Left cardiac atrium (tissue), 4 donors: ENCODE measurements at regions not wholly inside any gene's neighbourhood (a gene's known extent, or its start where the extent isn't known, plus 50 kb on each side); places are given as distances from the start of the nearest gene placed in this dataset.
A peak's percentile ranks its signal among the peaks of the same experiment; 100 is the strongest.

Experiments used
- ATAC-seq, 2 donors: fragments of 200-7000 bp; cut with Tn5 transposase; one replicate each; pipeline ENCODE4 v1.9.1; 2020; ENCODE audit warnings: mild to moderate bottlenecking in 2 of 2, moderate library complexity in 2 of 2
- DNase-seq: peaks from one replicate; pipeline ENCODE4 v3.0.0-alpha.2; 2020
- intact Hi-C, 2 donors: fragments of 100-400 bp; cut with DNase I; formaldehyde crosslinking; loops; one replicate each; pipeline versions ENCODE4 v1.14.1 to v1.15.1; 2022 to 2023
- donor health status: DM: no; HTN: yes; CAD: no.
- donor health status: DM: no; HTN: yes; CAD: no; lungs with severe emphysema.
- donor health status: DM: yes; HTN: yes; CAD: no.
- donor health status: Dilated cardiomyopathy.

GRCh38 chr11:104329078-104329665, 165.2 kb upstream of the PDGFD start:
- ATAC-seq, result peak in 1 of 2 donors; percentile 26
- intact Hi-C loops, result no loop called here
- DNase-seq, result no peak

GRCh38 chr11:104328512-104328907, 164.6 kb upstream of the PDGFD start:
- ATAC-seq (peak in 1 of 2 donors; percentile 35), DNase-seq (no peak)

GRCh38 chr11:104327861-104328511, 164.0 kb upstream of the PDGFD start:
- ATAC-seq (peak in 1 of 2 donors; percentile 41), DNase-seq (no peak)
- intact Hi-C loops, result no loop called here

More at GRCh38 chr11:104328512-104328907, 164.6 kb upstream of the PDGFD start:
- intact Hi-C loops, result no loop called here

- no peak for DNase-seq
- ATAC-seq, result no peak
- intact Hi-C loops, result no loop called here
These were observed 161.1 kb upstream of the PDGFD start for GRCh38 chr11:104325093-104325492.

GRCh38 chr11:104324276-104324675, 160.3 kb upstream of the PDGFD start:
- DNase-seq (no peak), ATAC-seq (no peak)
- intact Hi-C loops, result no loop called here

- DNase-seq, result no peak
- ATAC-seq, result no peak
- intact Hi-C loops, result no loop called here
These were observed 159.9 kb upstream of the PDGFD start for GRCh38 chr11:104323841-104324240.

GRCh38 chr11:104322696-104323095, 158.7 kb upstream of the PDGFD start:
- DNase-seq (no peak), ATAC-seq (no peak)
- intact Hi-C loops, result no loop called here

GRCh38 chr11:104320956-104321355, 157.0 kb upstream of the PDGFD start:
- intact Hi-C loops, result no loop called here
- ATAC-seq, result no peak
- DNase-seq, result no peak

GRCh38 chr11:104320097-104320496, 156.2 kb upstream of the PDGFD start:
- intact Hi-C loops, result no loop called here
- no peak for ATAC-seq

GRCh38 chr11:104319396-104319795, 155.4 kb upstream of the PDGFD start:
- intact Hi-C loops, result no loop called here
- no peak for DNase-seq
- ATAC-seq, result no peak

More at GRCh38 chr11:104320097-104320496, 156.2 kb upstream of the PDGFD start:
- no peak for DNase-seq

- ATAC-seq (no peak), DNase-seq (no peak)
- intact Hi-C loops, result no loop called here
These were observed 143.0 kb upstream of the PDGFD start for GRCh38 chr11:104306862-104307474.

GRCh38 chr11:104301776-104302175, 137.8 kb upstream of the PDGFD start:
- DNase-seq (no peak), ATAC-seq (no peak)
- intact Hi-C loops, result no loop called here

- ATAC-seq (no peak), DNase-seq (no peak)
- intact Hi-C loops, result no loop called here
These were observed 127.7 kb upstream of the PDGFD start for GRCh38 chr11:104291646-104292045.

- intact Hi-C loops, result no loop called here
- DNase-seq, result no peak
- peak in 1 of 2 donors; percentile 57 for ATAC-seq
These were observed 122.2 kb upstream of the PDGFD start for GRCh38 chr11:104286129-104286528.

GRCh38 chr11:104279587-104279986, 115.6 kb upstream of the PDGFD start:
- no peak for DNase-seq
- intact Hi-C loops, result no loop called here
- ATAC-seq, result no peak

GRCh38 chr11:104275992-104276391, 112.0 kb upstream of the PDGFD start:
- intact Hi-C loops, result no loop called here
- DNase-seq, result no peak
- peak in 1 of 2 donors; percentile 26 for ATAC-seq

- intact Hi-C loops, result no loop called here
- DNase-seq, result no peak
These were observed 96.5 kb upstream of the PDGFD start for GRCh38 chr11:104260456-104260855.

GRCh38 chr11:104259121-104259610, 95.2 kb upstream of the PDGFD start:
- intact Hi-C loops, result no loop called here

More at GRCh38 chr11:104260456-104260855, 96.5 kb upstream of the PDGFD start:
- ATAC-seq, result no peak

GRCh38 chr11:104256525-104256924, 92.6 kb upstream of the PDGFD start:
- no peak for DNase-seq
- intact Hi-C loops, result no loop called here
- no peak for ATAC-seq

More at GRCh38 chr11:104259121-104259610, 95.2 kb upstream of the PDGFD start:
- ATAC-seq (no peak), DNase-seq (no peak)

GRCh38 chr11:104254347-104254746, 90.4 kb upstream of the PDGFD start:
- peak in 1 of 2 donors; percentile 57 for ATAC-seq
- DNase-seq, result peak; percentile 19
- intact Hi-C loops, result no loop called here
